Naive B cell (primary cell): ENCODE measurements at regions not wholly inside any gene's neighbourhood (a gene's known extent, or its start where the extent isn't known, plus 50 kb on each side); places are given as distances from the start of the nearest gene placed in this dataset.

Experiments
- ATAC-seq, 2 donors: fragments of 150-1000 bp; cut with Tn5 transposase; 2 replicates each; pipeline ENCODE4 v1.10.0; 2021; ENCODE audit warnings: low read depth in 2 of 2, mild to moderate bottlenecking in 2 of 2, moderate library complexity in 2 of 2
- DNase-seq: peaks from one replicate; pipeline ENCODE4 v3.0.0; 2022
- H3K27ac Mint-ChIP-seq, 6 donors: one replicate each; pipeline ENCODE4 v1.8.0; 2020 to 2022; ENCODE audit warnings: mild to moderate bottlenecking in 6 of 6, mixed read lengths in 6 of 6, moderate library complexity in 5 of 6, inconsistent platforms in 2 of 6
- H3K27me3 Mint-ChIP-seq, 3 donors: one replicate each; pipeline ENCODE4 v1.8.0; 2021 to 2022; ENCODE audit warnings: mixed read lengths in 3 of 3, mild to moderate bottlenecking in 1 of 3
- H3K36me3 Mint-ChIP-seq, 2 donors: one replicate each; pipeline ENCODE4 v1.8.0; 2020 to 2022; ENCODE audit warnings: mixed read lengths in 2 of 2, inconsistent platforms in 1 of 2, mild to moderate bottlenecking in 1 of 2
- H3K4me1 Mint-ChIP-seq, 3 donors: one replicate each; pipeline ENCODE4 v1.8.0; 2020 to 2022; ENCODE audit warnings: mixed read lengths in 3 of 3, inconsistent platforms in 1 of 3, mild to moderate bottlenecking in 1 of 3, moderate library complexity in 1 of 3
- H3K4me3 Mint-ChIP-seq, 8 donors: one replicate each; pipeline ENCODE4 v1.8.0; 2020 to 2022; ENCODE audit warnings: mild to moderate bottlenecking in 8 of 8, mixed read lengths in 8 of 8, moderate library complexity in 8 of 8, inconsistent platforms in 2 of 8
- H3K9me3 Mint-ChIP-seq, 7 donors: one replicate each; pipeline ENCODE4 v1.8.0; 2020 to 2022; ENCODE audit warnings: mixed read lengths in 7 of 7, mild to moderate bottlenecking in 5 of 7, inconsistent platforms in 2 of 7, moderate library complexity in 1 of 7

DNA sequence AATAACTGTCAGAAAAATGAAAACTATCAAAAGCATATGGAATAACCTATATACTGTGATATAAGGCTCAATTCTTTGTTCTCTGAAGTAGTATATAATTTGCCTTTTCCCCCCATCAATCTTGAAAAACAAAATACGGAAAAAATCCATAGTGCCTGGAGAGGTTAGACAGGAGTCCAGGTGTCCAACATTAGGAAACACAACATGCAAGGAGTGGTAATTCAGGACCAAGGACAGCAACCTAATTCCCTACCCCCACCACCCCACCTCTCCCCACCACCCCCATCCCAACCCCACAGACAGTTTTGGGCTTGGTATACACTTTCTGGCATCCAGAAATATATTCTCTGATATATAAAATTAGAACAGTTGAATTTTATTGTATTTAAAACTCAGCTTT lies 55.1 kb upstream of the SLC25A26 start:
- no peak overlapping the region for H3K27ac Mint-ChIP-seq
- no peaks in the 10 kb centered on the region for H3K4me1 Mint-ChIP-seq
- no peak overlapping the region for H3K4me3 Mint-ChIP-seq
- ATAC-seq (no peak), DNase-seq (no peak)
- H3K27me3 Mint-ChIP-seq = peaks cover 3 to 8% (median 7%) of the 10 kb centered on the region in 3 donors
- H3K36me3 Mint-ChIP-seq = peaks cover 0 to 5% of the 10 kb centered on the region in 2 donors
- peaks cover 0 to 26% (median 7%) of the 10 kb centered on the region in 7 donors for H3K9me3 Mint-ChIP-seq

DNA sequence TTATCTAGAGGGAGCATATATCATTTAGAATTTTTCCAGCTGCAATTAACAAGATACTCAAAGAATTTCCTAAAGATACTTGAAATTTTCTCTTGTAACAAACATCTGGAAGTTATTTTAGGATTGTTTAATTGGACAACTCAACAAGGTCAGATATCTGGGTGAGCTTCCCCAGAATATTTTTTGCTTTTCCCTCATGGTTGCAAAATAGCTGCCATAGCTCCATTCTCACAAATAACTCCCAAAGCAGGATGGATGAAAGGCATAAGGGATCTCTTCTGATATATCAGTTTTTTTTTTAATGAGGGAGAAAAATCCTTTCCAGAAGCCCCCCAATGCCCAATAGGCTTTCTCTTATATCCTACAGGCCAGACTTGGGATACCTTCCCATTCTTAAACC lies 56.6 kb upstream of the SLC25A26 start:
- no peaks in the 10 kb centered on the region for H3K4me1 Mint-ChIP-seq
- H3K27ac Mint-ChIP-seq = no peak overlapping the region
- DNase-seq = no peak
- ATAC-seq = no peak
- H3K4me3 Mint-ChIP-seq = no peak overlapping the region
- H3K9me3 Mint-ChIP-seq = peaks cover 0 to 26% (median 7%) of the 10 kb centered on the region in 7 donors
- peaks cover 0 to 5% of the 10 kb centered on the region in 2 donors for H3K36me3 Mint-ChIP-seq
- peaks cover 3 to 8% (median 7%) of the 10 kb centered on the region in 3 donors for H3K27me3 Mint-ChIP-seq

DNA sequence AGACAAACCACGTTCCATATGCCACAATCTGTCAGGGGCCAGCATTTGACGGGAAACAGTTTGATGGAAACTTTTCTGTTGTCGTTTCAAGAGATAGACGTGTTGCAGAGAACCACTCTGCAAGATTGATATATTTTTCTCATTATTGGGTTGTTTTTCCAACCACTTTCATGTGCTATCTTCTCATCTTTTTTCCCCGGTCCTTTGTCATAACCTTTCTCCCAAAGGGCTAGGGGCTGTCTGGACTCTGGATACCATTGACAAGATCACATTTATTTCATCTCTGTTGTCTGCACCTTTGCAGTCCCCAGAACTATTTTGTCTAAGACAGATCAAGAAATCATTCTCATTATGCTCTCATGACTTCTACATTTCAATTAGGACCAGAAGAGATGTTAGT lies 57.6 kb upstream of the SLC25A26 start:
- Mint-ChIP-seq H3K9me3 (peaks cover 3 to 26% (median 7%) of the 10 kb centered on the region in 7 donors), H3K27ac (no peak overlapping the region), H3K4me3 (no peak overlapping the region), H3K4me1 (no peaks in the 10 kb centered on the region), H3K27me3 (peaks cover 7 to 8% (median 7%) of the 10 kb centered on the region in 3 donors), H3K36me3 (peaks cover 0 to 5% of the 10 kb centered on the region in 2 donors)
- DNase-seq = no peak
- ATAC-seq = no peak

GRCh38 chr3:66162766-66163165 lies 58.0 kb upstream of the SLC25A26 start:
- DNase-seq (no peak), ATAC-seq (no peak)
- Mint-ChIP-seq H3K9me3 (peaks cover 3 to 26% (median 7%) of the 10 kb centered on the region in 7 donors), H3K4me3 (no peak overlapping the region), H3K36me3 (peaks cover 0 to 5% of the 10 kb centered on the region in 2 donors), H3K27me3 (peaks cover 7 to 8% (median 7%) of the 10 kb centered on the region in 3 donors), H3K27ac (no peak overlapping the region), H3K4me1 (no peaks in the 10 kb centered on the region)

- H3K27ac Mint-ChIP-seq = no peak overlapping the region
- peaks cover 7 to 17% (median 14%) of the 10 kb centered on the region in 3 donors for H3K27me3 Mint-ChIP-seq
- no peak for DNase-seq
- no peak overlapping the region for H3K4me3 Mint-ChIP-seq
- H3K4me1 Mint-ChIP-seq = no peaks in the 10 kb centered on the region
- ATAC-seq = no peak
- peaks cover 0 to 9% (median 3%) of the 10 kb centered on the region in 7 donors for H3K9me3 Mint-ChIP-seq
- no peaks in the 10 kb centered on the region for H3K36me3 Mint-ChIP-seq
Observed at GRCh38 chr3:66158933-66159683, 61.7 kb upstream of the SLC25A26 start.

DNA sequence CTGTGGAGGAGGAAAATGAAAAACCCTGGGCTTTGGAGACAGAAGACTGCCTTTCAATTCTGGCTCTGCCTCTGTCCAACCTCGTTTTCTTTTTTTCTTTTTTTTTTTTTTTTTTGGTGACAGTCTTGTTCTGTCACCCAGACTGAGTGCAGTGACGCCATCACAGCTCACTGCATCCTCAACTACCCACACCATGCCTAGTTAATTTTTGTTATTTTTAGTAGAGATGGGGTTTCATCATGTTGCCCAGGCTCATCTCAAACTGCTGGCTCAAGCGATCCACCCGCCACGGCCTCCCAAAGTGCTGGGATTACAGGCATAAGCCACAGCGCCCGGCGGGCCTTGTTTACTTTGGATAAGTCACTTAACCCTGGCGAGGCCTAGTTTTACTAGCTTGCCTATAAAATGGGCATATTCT lies 66.3 kb upstream of the SLC25A26 start:
- H3K4me1 Mint-ChIP-seq = no peaks in the 10 kb centered on the region

GRCh38 chr3:66153481-66154443 lies 67.0 kb upstream of the SLC25A26 start:
- Mint-ChIP-seq H3K4me1 (no peaks in the 10 kb centered on the region), H3K4me3 (no peak overlapping the region), H3K36me3 (no peaks in the 10 kb centered on the region), H3K9me3 (peaks cover 0 to 3% (median 0%) of the 10 kb centered on the region in 7 donors), H3K27ac (no peak overlapping the region), H3K27me3 (peaks cover 7 to 16% (median 9%) of the 10 kb centered on the region in 3 donors)
- no peak for DNase-seq
- ATAC-seq = no peak

More for the DNA sequence above, 66.3 kb upstream of the SLC25A26 start:
- H3K27me3 Mint-ChIP-seq = peaks cover 7 to 14% (median 9%) of the 10 kb centered on the region in 3 donors
- ATAC-seq (no peak), DNase-seq (no peak)
- H3K9me3 Mint-ChIP-seq = peaks cover 0 to 3% (median 0%) of the 10 kb centered on the region in 7 donors
- no peak overlapping the region for H3K4me3 Mint-ChIP-seq
- H3K36me3 Mint-ChIP-seq = no peaks in the 10 kb centered on the region
- no peak overlapping the region for H3K27ac Mint-ChIP-seq

DNA sequence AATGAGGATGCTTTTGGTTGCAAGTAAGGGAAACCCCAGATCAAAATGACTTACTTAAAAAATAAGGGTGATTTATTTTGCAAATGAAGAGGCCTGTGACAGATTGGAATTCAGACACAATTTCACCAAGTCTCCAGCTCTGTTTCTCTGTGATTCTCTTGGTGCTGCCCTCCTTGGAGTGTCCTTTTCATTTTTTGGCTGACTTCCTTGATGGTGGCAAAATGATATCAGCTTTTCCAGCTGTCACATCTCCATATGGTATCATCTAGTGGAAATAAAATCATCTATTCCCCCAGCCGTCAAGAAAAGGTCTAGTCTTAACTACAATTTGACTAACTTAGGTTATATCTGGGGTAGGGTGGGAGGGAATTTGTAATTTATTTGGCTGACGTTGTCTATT lies 68.5 kb upstream of the SLC25A26 start:
- H3K27me3 Mint-ChIP-seq = peaks cover 7 to 23% (median 8%) of the 10 kb centered on the region in 3 donors
- H3K27ac Mint-ChIP-seq = no peak overlapping the region
- DNase-seq = no peak

DNA sequence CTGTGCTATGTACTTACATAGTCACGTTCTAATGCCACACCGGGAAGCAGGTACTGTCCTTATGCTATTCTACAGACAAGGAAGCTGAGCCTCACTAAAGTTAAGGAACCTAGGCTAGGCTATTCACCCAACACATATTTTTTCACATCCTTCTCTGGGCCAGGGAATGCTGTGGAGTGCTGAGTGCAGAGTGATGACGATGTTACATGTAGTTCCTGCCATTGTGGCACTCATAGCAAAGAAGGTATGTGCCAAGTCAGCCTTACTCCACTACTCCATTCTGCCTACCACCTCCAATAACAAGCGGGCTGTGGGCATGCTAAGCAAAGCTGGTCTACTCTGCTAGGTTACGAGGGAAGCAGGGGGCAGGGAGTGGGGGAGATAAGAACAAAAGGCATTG lies 69.8 kb upstream of the SLC25A26 start:
- ATAC-seq (no peak), DNase-seq (no peak)
- Mint-ChIP-seq H3K27me3 (peaks cover 5 to 20% (median 8%) of the 10 kb centered on the region in 3 donors), H3K4me1 (no peaks in the 10 kb centered on the region), H3K27ac (no peak overlapping the region), H3K9me3 (no peaks in the 10 kb centered on the region), H3K36me3 (no peaks in the 10 kb centered on the region), H3K4me3 (no peak overlapping the region)

More for the DNA sequence above, 68.5 kb upstream of the SLC25A26 start:
- H3K9me3 Mint-ChIP-seq = no peaks in the 10 kb centered on the region
- H3K4me3 Mint-ChIP-seq = no peak overlapping the region
- ATAC-seq = no peak
- H3K36me3 Mint-ChIP-seq = no peaks in the 10 kb centered on the region
- no peaks in the 10 kb centered on the region for H3K4me1 Mint-ChIP-seq

- Mint-ChIP-seq H3K27ac (no peak overlapping the region), H3K36me3 (no peaks in the 10 kb centered on the region), H3K27me3 (peaks cover 0 to 13% (median 11%) of the 10 kb centered on the region in 3 donors), H3K4me3 (no peak overlapping the region), H3K4me1 (no peaks in the 10 kb centered on the region), H3K9me3 (no peaks in the 10 kb centered on the region)
- no peak for ATAC-seq
- no peak for DNase-seq
Observed at GRCh38 chr3:66149269-66149668, 71.5 kb upstream of the SLC25A26 start.

GRCh38 chr3:66145408-66145733 lies 75.4 kb upstream of the SLC25A26 start:
- H3K9me3 Mint-ChIP-seq = peaks cover 0 to 6% (median 0%) of the 10 kb centered on the region in 7 donors

GRCh38 chr3:66144568-66145407 lies 76.0 kb upstream of the SLC25A26 start:
- no peak for DNase-seq
- Mint-ChIP-seq H3K4me3 (no peak overlapping the region), H3K27me3 (peaks cover 12 to 27% (median 16%) of the 10 kb centered on the region in 3 donors), H3K4me1 (no peaks in the 10 kb centered on the region), H3K27ac (no peak overlapping the region), H3K9me3 (peaks cover 0 to 6% (median 0%) of the 10 kb centered on the region in 7 donors), H3K36me3 (no peaks in the 10 kb centered on the region)
- ATAC-seq = no peak

More at GRCh38 chr3:66145408-66145733, 75.4 kb upstream of the SLC25A26 start:
- no peak overlapping the region for H3K4me3 Mint-ChIP-seq
- peaks cover 11 to 21% (median 13%) of the 10 kb centered on the region in 3 donors for H3K27me3 Mint-ChIP-seq
- H3K4me1 Mint-ChIP-seq = no peaks in the 10 kb centered on the region
- no peaks in the 10 kb centered on the region for H3K36me3 Mint-ChIP-seq
- ATAC-seq (no peak), DNase-seq (no peak)
- H3K27ac Mint-ChIP-seq = no peak overlapping the region

DNA sequence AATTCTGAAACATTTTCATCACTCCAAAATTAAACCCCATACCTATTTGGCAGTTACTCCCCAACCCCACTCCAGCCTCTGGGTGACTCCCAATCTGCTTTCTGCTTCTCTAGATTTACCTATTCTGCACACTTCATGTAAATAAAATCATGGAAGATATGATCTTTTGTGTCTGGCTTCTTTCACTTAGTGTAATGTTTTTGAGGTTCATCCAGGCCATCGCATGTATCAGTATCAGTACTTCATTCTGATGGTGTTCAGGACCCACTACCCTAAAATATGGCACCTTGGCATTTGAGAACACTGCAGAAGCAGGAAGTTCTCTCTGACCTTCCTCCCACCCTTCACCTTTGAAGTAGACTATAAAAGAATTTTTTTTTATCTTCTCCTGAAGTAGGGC lies 78.7 kb upstream of the SLC25A26 start:
- ATAC-seq (no peak), DNase-seq (no peak)
- peaks cover 0 to 4% (median 0%) of the 10 kb centered on the region in 3 donors for H3K4me1 Mint-ChIP-seq
- H3K4me3 Mint-ChIP-seq = no peak overlapping the region
- H3K36me3 Mint-ChIP-seq = no peaks in the 10 kb centered on the region
- H3K27ac Mint-ChIP-seq = no peak overlapping the region
- H3K9me3 Mint-ChIP-seq = peaks cover 0 to 6% (median 0%) of the 10 kb centered on the region in 7 donors
- H3K27me3 Mint-ChIP-seq = peaks cover 8 to 28% (median 18%) of the 10 kb centered on the region in 3 donors
